ENCODE measurements at regions not wholly inside any gene's neighbourhood (a gene's known extent, or its start where the extent isn't known, plus 50 kb on each side); places are given as distances from the start of the nearest gene placed in this dataset.

- TF ChIP-seq, protein P1, sequence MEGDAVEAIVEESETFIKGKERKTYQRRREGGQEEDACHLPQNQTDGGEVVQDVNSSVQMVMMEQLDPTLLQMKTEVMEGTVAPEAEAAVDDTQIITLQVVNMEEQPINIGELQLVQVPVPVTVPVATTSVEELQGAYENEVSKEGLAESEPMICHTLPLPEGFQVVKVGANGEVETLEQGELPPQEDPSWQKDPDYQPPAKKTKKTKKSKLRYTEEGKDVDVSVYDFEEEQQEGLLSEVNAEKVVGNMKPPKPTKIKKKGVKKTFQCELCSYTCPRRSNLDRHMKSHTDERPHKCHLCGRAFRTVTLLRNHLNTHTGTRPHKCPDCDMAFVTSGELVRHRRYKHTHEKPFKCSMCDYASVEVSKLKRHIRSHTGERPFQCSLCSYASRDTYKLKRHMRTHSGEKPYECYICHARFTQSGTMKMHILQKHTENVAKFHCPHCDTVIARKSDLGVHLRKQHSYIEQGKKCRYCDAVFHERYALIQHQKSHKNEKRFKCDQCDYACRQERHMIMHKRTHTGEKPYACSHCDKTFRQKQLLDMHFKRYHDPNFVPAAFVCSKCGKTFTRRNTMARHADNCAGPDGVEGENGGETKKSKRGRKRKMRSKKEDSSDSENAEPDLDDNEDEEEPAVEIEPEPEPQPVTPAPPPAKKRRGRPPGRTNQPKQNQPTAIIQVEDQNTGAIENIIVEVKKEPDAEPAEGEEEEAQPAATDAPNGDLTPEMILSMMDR (conservative IDR thresholded peaks at IDR 0.05), result no peak
- no peak for TF ChIP-seq ZFX (IDR thresholded peaks at IDR 0.05)
Observed at GRCh38 chr1:87820668-87821334, 492.1 kb downstream of the LMO4 start.

GRCh38 chr1:87821335-87821697, 492.6 kb downstream of the LMO4 start:
- H3K27ac ChIP-seq, result no peak overlapping the region
- TF ChIP-seq, protein P1 (conservative IDR thresholded peaks at IDR 0.05), result no peak
- TF ChIP-seq ZFX (IDR thresholded peaks at IDR 0.05), result no peak

More at GRCh38 chr1:87820668-87821334, 492.1 kb downstream of the LMO4 start:
- H3K27ac ChIP-seq, result no peak overlapping the region

DNA sequence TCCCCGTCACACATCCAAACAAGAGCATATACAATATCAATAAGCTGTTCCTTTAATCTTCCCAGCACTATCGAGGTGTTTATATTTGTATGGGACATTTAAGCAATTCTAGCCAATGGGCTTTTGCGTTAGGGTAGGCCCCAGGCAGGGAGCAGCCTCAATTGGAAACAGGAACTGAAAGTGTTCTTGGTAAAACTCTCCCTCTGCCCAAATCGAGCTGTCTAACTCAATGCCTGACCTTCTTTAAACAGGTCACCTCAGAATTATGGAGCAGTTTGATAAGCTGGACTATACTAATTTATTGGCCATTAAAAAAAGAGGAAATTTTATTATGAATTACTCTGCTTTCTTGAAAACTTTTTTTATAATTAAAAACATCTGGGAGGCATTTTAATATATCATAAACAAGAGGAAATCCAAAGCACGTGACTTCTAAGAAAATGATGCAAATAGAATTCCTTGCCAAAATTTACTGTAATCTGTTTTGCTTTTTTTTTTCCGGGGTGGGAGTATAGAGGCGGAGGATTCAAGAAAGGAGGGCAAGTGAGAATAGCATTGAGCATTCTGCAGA, 498.1 kb downstream of the LMO4 start:
- H3K27ac ChIP-seq, result no peak overlapping the region
- TF ChIP-seq, protein P1 (conservative IDR thresholded peaks at IDR 0.05), result no peak
- TF ChIP-seq ZFX (IDR thresholded peaks at IDR 0.05), result no peak

DNA sequence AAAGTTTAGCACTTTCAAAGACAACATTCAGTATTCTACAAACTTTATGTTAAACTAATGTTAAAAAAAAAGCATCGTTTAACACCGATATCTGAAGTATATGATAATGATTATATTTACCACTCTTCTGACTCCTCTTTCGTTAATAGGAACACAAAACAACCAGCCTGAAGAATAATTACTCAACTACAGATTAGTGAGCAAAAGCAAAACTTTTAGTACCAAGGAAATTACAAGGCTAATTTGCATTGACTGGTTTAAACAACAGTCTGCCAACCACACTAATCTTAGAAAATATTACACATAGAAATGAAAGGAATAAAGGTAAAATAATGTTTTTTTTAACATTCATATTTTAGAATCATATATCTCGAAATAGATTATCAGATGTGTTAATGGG, 500.7 kb downstream of the LMO4 start:
- TF ChIP-seq, protein P1 (conservative IDR thresholded peaks at IDR 0.05), result no peak
- TF ChIP-seq ZFX (IDR thresholded peaks at IDR 0.05), result no peak
- H3K27ac ChIP-seq, result no peak overlapping the region

GRCh38 chr1:87830432-87830978, 501.8 kb downstream of the LMO4 start:
- TF ChIP-seq, protein P1 (conservative IDR thresholded peaks at IDR 0.05), result no peak
- no peak for TF ChIP-seq ZFX (IDR thresholded peaks at IDR 0.05)
- no peak overlapping the region for H3K27ac ChIP-seq

GRCh38 chr1:87833166-87833565, 504.5 kb downstream of the LMO4 start:
- no peak overlapping the region for H3K27ac ChIP-seq
- TF ChIP-seq, protein P1 (conservative IDR thresholded peaks at IDR 0.05), result no peak

DNA sequence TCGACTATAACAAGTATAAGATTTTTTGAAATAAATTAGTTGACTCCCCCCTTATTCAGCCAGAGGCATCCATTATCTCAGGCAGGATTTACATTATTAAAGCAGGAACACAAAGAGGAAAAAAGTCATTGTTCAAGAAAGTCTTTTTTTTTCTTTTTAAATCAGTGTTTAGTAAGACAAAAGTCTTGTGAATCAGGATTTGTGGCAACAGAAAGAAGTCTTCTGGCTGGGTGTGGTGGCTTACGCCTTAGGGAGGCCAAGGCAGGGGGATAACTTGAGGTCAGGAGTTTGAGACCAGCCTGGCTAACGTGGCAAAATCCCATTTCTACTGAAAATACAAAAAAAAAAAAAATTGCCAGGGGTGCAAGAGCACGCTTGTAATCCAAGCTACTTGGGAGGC, 505.5 kb downstream of the LMO4 start:
- TF ChIP-seq ZFX (IDR thresholded peaks at IDR 0.05), result no peak
- TF ChIP-seq, protein P1 (conservative IDR thresholded peaks at IDR 0.05), result no peak
- no peak overlapping the region for H3K27ac ChIP-seq

All from C4-2B (cell line).